NCI-H82 (cell line): ENCODE measurements at regions not wholly inside any gene's neighbourhood (a gene's known extent, or its start where the extent isn't known, plus 50 kb on each side); places are given as distances from the start of the nearest gene placed in this dataset.
"Not testable (repeated sequence)": the region's sequence is repeated elsewhere in the genome, so short reads cannot be mapped to it uniquely, and the experiment has no call there.

ENCODE experiments used
- DNase-seq: peaks from one replicate; lab custom pipeline; 2025; lab: John Stamatoyannopoulos, UW

- DNase-seq = no peak
These were observed 641.5 kb downstream of the GABRG1 start for GRCh38 chr4:45482346-45482745.

GRCh38 chr4:45477311-45477733, 646.5 kb downstream of the GABRG1 start:
- DNase-seq = no peak

DNA sequence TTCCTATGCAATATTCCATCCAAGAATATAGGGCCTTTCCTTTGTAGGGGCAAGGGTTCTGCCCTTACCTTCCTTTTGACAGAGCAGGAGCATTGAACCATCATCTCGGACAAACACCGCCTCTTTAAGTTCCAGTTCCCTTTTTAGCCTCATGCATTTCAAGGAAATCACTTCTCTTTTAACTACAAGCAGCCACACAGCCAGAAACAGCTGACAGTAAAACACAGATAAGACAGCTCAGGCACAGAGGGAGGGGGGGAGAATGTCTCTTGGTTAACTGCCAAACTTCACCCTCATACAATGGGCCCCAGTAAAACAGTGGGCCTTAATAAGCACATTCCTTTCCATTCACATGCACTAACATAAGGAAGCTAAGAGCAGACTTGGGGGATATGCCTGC, 648.3 kb downstream of the GABRG1 start:
- no peak for DNase-seq

- DNase-seq = no peak
These were observed 651.4 kb downstream of the GABRG1 start for GRCh38 chr4:45472490-45472889.

GRCh38 chr4:45471335-45471734, 652.5 kb downstream of the GABRG1 start:
- DNase-seq = no peak

DNA sequence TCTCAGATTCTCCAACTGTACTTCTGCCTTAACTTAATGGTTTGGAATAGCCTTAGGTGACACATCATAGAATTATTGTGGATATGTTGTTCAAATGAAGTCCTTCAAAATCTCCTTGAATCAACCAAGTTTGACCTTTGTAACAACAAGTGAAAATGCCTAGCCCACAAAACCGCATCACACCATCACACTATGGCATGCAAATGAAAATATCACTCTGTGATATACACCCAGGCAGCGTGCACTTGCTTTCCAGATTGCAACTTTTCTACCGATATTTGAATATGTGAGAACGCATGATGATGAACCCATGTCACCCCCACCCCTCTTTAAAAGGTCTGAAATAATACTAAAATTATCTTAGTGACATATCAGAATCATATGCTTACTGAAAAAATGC, 656.7 kb downstream of the GABRG1 start:
- no peak for DNase-seq

DNA sequence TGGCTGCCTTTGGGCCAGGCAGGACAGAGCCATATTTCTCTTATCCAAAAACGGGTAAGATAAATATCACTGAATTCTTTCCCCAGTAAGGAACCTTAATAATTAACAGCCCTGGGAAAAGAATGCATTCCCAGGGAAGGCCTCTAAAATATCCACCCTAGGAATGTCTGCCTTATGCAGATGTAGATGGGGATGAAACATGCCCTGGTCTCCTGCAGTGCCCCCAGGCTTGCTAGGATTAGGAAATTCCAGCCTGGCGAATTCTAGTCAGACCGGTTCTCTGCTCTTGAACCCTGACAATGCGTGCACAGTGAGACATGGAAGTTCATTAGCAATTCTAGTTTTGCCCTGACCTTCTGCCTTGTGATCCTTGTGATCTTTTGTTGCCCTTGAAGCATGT, 663.7 kb downstream of the GABRG1 start:
- DNase-seq = not testable (repeated sequence)

DNA sequence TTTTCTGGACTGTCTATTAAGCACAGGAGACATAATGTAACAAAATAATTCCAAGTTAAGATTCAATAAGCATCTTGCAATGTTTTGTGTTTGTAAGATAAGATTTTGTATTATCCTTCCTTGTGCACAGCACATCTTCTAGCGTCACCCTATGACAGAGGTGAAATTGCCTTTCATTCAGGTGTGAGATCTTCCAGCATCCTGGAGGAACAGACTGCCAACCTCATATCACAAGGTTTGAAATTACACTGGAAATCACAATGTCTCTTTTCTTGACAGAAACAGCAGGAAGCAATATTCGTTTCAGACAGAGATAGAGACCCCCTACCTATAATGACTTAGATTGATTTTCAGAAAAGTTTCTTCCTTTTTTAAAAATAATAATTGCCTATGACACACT, 668.6 kb downstream of the GABRG1 start:
- DNase-seq = no peak

GRCh38 chr4:45453258-45453853, 670.5 kb downstream of the GABRG1 start:
- peak; percentile 72 for DNase-seq

DNA sequence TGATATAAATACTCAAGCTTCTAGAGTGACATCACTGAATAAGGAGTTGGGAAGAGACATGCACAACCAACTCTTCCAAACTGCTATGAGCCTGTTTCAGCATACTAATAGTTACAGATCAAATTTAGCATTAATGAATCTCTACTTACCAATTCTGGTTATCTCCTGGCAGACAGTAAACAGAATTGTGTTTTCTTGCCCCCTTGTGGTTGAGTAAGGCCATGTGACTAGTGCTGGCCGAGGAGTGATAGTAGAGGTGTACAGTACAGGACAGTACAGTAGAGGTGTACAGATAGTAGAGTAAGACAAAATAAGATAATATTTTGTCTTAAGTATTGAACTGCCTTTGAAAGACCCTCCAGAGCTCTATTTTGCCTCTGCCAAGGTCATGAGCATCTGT, 681.4 kb downstream of the GABRG1 start:
- peak; percentile 57 for DNase-seq

DNA sequence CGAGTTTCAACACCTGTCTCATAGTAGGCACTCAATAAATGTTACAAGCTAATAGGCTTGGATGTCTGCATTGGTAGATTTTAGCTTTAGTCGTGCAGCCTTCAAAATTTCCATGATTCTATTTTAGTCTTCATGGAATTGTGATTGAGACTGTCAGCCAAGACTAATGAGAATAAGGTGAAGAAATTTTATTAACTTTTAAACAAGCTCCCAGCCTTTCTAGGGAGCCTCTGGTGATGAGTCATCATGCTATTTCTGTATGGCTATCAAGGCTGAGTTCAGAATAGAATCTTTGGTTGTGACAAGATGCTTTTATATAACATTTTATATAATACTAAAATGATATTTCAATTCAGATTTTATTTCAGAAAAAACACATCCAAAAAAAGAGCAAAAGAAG, 685.8 kb downstream of the GABRG1 start:
- DNase-seq = no peak

GRCh38 chr4:45437381-45437780, 686.5 kb downstream of the GABRG1 start:
- DNase-seq = no peak

- DNase-seq = no peak
These were observed 698.7 kb downstream of the GABRG1 start for GRCh38 chr4:45425135-45425534.

DNA sequence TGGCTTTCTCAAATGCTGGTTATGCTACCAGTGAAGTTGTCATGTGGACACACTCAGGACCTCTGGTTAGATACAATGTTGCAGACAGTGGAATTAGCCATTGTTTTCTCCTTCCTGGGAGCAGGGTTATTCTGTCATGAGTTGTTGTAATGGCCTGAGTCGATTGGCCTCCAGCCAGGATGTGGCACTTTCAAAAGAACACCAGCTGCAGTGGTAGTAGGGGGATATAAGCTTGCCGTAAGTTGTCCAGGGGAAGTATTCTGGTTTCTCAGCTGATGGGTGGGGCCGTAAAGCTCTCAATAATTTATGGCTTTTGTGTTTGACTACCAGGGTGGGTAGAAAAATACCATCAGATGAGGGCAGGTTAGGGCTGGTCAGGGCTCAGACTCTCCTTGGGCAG, 697.5 kb upstream of the GNPDA2 start:
- DNase-seq = peak; percentile 0

GRCh38 chr4:45420091-45420674, 693.8 kb upstream of the GNPDA2 start:
- not testable (repeated sequence) for DNase-seq

GRCh38 chr4:45410701-45411210, 684.4 kb upstream of the GNPDA2 start:
- DNase-seq = no peak

DNA sequence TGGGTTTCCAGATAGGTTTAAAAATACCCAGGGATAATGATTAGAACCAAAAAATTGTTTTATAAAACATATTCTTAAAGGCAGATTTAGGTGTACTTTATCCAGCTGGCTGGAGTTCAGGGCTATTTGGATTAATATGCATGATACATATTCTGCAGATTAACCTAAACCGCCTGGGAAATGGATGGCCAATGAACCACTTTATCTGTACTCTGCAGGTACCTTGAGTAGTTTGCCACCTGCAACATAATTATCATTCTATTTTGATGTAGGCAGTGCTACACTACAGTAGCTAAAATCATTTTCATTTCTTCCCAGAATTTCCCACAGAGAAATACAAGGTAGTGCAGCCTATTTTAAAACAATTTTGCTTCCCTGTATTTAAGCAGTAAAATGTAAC, 683.2 kb upstream of the GNPDA2 start:
- no peak for DNase-seq

GRCh38 chr4:45408996-45409395, 682.6 kb upstream of the GNPDA2 start:
- DNase-seq = peak; percentile 1

- no peak for DNase-seq
These were observed 672.8 kb upstream of the GNPDA2 start for GRCh38 chr4:45399116-45399515.

GRCh38 chr4:45385306-45385705, 659.0 kb upstream of the GNPDA2 start:
- no peak for DNase-seq

- DNase-seq = no peak
These were observed 644.1 kb upstream of the GNPDA2 start for GRCh38 chr4:45370408-45370807.

DNA sequence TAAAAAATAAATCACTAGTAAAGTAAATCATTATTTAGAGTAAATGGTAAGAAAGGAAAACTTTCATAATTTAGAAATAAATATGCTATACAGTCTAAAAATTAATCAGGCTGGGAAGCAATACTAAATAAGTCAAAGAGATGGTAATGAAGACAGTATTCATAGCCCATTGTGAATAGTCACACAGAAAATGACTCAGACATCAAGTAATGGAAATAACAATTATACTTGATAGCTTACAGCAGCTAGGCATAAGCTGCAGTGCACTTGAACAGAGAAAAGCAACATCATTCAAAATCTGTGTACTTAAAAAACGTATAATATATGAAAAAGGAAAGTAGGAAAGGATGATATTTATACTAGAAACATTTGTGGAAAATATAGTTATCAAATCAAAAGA, 642.5 kb upstream of the GNPDA2 start:
- no peak for DNase-seq

GRCh38 chr4:45363931-45364330, 637.6 kb upstream of the GNPDA2 start:
- DNase-seq = no peak
